GM10266 (cell line): ENCODE measurements at regions not wholly inside any gene's neighbourhood (a gene's known extent, or its start where the extent isn't known, plus 50 kb on each side); places are given as distances from the start of the nearest gene placed in this dataset.

Source experiments
- DNase-seq: peaks from one replicate; pipeline ENCODE4 v3.0.0; 2012; ENCODE audit errors: extremely low spot score
- CTCF ChIP-seq: IDR thresholded peaks from 2 replicates; pipeline ENCODE4 v1.5.1; 2012; ENCODE audit warnings: mild to moderate bottlenecking, low read depth; ENCODE audit not compliant: control insufficient read depth, insufficient read depth; ENCODE audit errors: missing control alignments

- TF ChIP-seq CTCF: no peak
Observed at GRCh38 chr9:107954312-107954711, 464.7 kb upstream of the KLF4 start.

GRCh38 chr9:107953556-107954125 lies 464.1 kb upstream of the KLF4 start:
- DNase-seq: no peak
- TF ChIP-seq CTCF: no peak

More at GRCh38 chr9:107954312-107954711, 464.7 kb upstream of the KLF4 start:
- no peak for DNase-seq

GRCh38 chr9:107952773-107953172 lies 463.2 kb upstream of the KLF4 start:
- no peak for DNase-seq

GRCh38 chr9:107951511-107951910 lies 461.9 kb upstream of the KLF4 start:
- DNase-seq: no peak

More at GRCh38 chr9:107952773-107953172, 463.2 kb upstream of the KLF4 start:
- no peak for TF ChIP-seq CTCF

GRCh38 chr9:107949061-107949460 lies 459.5 kb upstream of the KLF4 start:
- TF ChIP-seq CTCF: no peak
- DNase-seq: no peak

More at GRCh38 chr9:107951511-107951910, 461.9 kb upstream of the KLF4 start:
- no peak for TF ChIP-seq CTCF

GRCh38 chr9:107948601-107949000 lies 459.0 kb upstream of the KLF4 start:
- no peak for DNase-seq
- no peak for TF ChIP-seq CTCF

GRCh38 chr9:107948086-107948485 lies 458.5 kb upstream of the KLF4 start:
- TF ChIP-seq CTCF: no peak
- DNase-seq: no peak
